NCI-H2227 treated with DMSO at 0.1 percent for 48 hours (cell line): ENCODE measurements at regions not wholly inside any gene's neighbourhood (a gene's known extent, or its start where the extent isn't known, plus 50 kb on each side); places are given as distances from the start of the nearest gene placed in this dataset.

Source experiments
- DNase-seq: peaks from one replicate; lab custom pipeline; 2025; lab: John Stamatoyannopoulos, UW

GRCh38 chr20:40230486-40230885 lies 458.6 kb downstream of the MAFB start:
- no peak for DNase-seq

GRCh38 chr20:40225596-40225995 lies 463.4 kb downstream of the MAFB start:
- DNase-seq: no peak

GRCh38 chr20:40223810-40224209 lies 465.2 kb downstream of the MAFB start:
- DNase-seq: no peak

GRCh38 chr20:40218971-40219370 lies 470.1 kb downstream of the MAFB start:
- no peak for DNase-seq

GRCh38 chr20:40218316-40218969 lies 470.6 kb downstream of the MAFB start:
- peak; percentile 8 for DNase-seq

GRCh38 chr20:40207655-40208054 lies 481.4 kb downstream of the MAFB start:
- DNase-seq: no peak

GRCh38 chr20:40205971-40206370 lies 483.1 kb downstream of the MAFB start:
- DNase-seq: no peak

GRCh38 chr20:40203032-40203431 lies 486.0 kb downstream of the MAFB start:
- DNase-seq: no peak

GRCh38 chr20:40197691-40198090 lies 491.3 kb downstream of the MAFB start:
- DNase-seq: no peak

GRCh38 chr20:40196846-40197436 lies 492.1 kb downstream of the MAFB start:
- no peak for DNase-seq

GRCh38 chr20:40195742-40196141 lies 493.3 kb downstream of the MAFB start:
- DNase-seq: no peak

GRCh38 chr20:40192529-40192928 lies 496.5 kb downstream of the MAFB start:
- DNase-seq: no peak

- DNase-seq: no peak
Observed at GRCh38 chr20:40192081-40192480, 497.0 kb downstream of the MAFB start.

GRCh38 chr20:40191573-40191972 lies 497.5 kb downstream of the MAFB start:
- DNase-seq: no peak

GRCh38 chr20:40189621-40190020 lies 499.4 kb downstream of the MAFB start:
- no peak for DNase-seq

GRCh38 chr20:40188319-40188718 lies 500.7 kb downstream of the MAFB start:
- no peak for DNase-seq

GRCh38 chr20:40186826-40187225 lies 502.2 kb downstream of the MAFB start:
- DNase-seq: no peak

- peak; percentile 67 for DNase-seq
Observed at GRCh38 chr20:40181676-40182075, 507.4 kb downstream of the MAFB start.

- DNase-seq: no peak
Observed at GRCh38 chr20:40176098-40176841, 512.8 kb downstream of the MAFB start.

GRCh38 chr20:40175296-40175695 lies 513.7 kb downstream of the MAFB start:
- DNase-seq: no peak

- DNase-seq: no peak
Observed at GRCh38 chr20:40173872-40174271, 515.2 kb downstream of the MAFB start.

GRCh38 chr20:40168981-40169620 lies 519.9 kb downstream of the MAFB start:
- no peak for DNase-seq

GRCh38 chr20:40161391-40161790 lies 527.6 kb downstream of the MAFB start:
- no peak for DNase-seq
